ENCODE measurements at regions not wholly inside any gene's neighbourhood (a gene's known extent, or its start where the extent isn't known, plus 50 kb on each side); places are given as distances from the start of the nearest gene placed in this dataset.

DNA sequence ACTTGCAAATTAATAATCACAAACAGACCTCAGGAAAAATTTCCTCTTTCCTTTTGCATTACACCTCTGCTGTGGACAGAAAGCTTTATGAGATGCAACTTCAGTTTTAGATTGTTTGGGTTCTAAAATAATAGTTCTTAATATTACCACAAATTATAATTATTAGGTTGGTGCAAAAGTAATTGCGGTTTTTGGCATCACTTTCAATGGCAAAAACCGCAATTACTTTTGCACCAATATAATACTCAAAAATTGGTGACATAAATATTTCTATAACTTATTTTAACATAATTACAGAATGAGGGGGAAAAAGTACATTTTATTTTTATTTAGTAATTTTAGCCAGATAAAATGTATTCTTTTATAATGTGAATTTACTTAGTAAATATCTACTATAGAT is 804.4 kb upstream of the FAM98A start:
- H2AFZ ChIP-seq (ENCODE audit: low read length, unreplicated experiment) = no peak overlapping the region
- no peak overlapping the region for H3K4me3 ChIP-seq (ENCODE audit: low read depth, low read length)
- no peaks in the 10 kb centered on the region for H3K4me1 ChIP-seq (ENCODE audit: control insufficient read depth, insufficient read depth, low read length, unreplicated experiment)
- H3K79me2 ChIP-seq (ENCODE audit: control insufficient read depth, insufficient read depth, low read length, unreplicated experiment) = no peaks in the 10 kb centered on the region
- no peaks in the 10 kb centered on the region for H3K27me3 ChIP-seq (ENCODE audit: insufficient read depth, low read length)
- H3K36me3 ChIP-seq (ENCODE audit: insufficient read depth, low read length) = no peaks in the 10 kb centered on the region
- no peak overlapping the region for H3K27ac ChIP-seq (ENCODE audit: low read depth, low read length)

DNA sequence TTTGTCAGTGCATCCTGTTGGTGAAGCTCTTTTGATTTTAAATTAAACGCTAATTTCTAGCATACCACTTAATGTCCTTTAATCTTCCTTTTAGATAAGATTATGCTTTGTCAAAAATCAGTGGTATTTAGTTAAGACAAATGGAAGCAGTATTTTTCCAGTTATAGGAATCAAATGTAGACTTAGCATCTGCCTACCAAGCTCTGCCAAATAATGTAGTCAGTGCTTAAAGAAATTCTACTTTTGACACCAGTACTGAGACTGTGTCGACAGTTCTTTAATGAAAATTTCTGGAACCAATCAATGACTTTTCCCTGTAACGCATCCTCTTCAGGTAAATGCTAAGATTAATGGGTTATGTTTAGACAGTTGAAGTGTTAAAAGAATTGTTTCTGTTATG is 803.3 kb upstream of the FAM98A start:
- Histone ChIP-seq H3K4me3 (ENCODE audit: low read depth, low read length) (no peak overlapping the region), H3K4me1 (ENCODE audit: control insufficient read depth, insufficient read depth, low read length, unreplicated experiment) (no peaks in the 10 kb centered on the region), H3K27ac (ENCODE audit: low read depth, low read length) (no peak overlapping the region), H3K79me2 (ENCODE audit: control insufficient read depth, insufficient read depth, low read length, unreplicated experiment) (no peaks in the 10 kb centered on the region), H3K36me3 (ENCODE audit: insufficient read depth, low read length) (no peaks in the 10 kb centered on the region), H2AFZ (ENCODE audit: low read length, unreplicated experiment) (no peak overlapping the region), H3K27me3 (ENCODE audit: insufficient read depth, low read length) (no peaks in the 10 kb centered on the region)

DNA sequence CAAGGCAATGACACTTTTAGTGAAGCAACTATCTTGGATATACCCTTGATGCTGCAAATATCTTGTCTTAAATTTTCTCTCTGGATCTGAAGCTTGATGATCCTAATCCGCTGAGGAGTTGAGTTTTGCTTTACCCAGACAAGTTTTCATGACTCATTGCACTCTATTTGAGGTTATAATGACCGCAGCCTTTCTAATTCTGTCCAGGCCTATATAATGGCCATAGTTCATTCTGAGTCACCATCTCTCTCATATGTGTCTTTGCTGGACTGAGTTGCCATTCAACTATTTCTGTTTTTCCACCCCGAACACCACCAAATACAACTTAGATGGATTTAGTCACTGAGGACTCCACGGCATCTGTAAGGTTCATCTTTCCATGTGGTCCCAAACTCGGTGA is 802.1 kb upstream of the FAM98A start:
- no peaks in the 10 kb centered on the region for H3K79me2 ChIP-seq (ENCODE audit: control insufficient read depth, insufficient read depth, low read length, unreplicated experiment)
- H2AFZ ChIP-seq (ENCODE audit: low read length, unreplicated experiment) = no peak overlapping the region
- no peak overlapping the region for H3K27ac ChIP-seq (ENCODE audit: low read depth, low read length)
- no peaks in the 10 kb centered on the region for H3K4me1 ChIP-seq (ENCODE audit: control insufficient read depth, insufficient read depth, low read length, unreplicated experiment)
- no peak overlapping the region for H3K4me3 ChIP-seq (ENCODE audit: low read depth, low read length)
- H3K27me3 ChIP-seq (ENCODE audit: insufficient read depth, low read length) = no peaks in the 10 kb centered on the region
- no peaks in the 10 kb centered on the region for H3K36me3 ChIP-seq (ENCODE audit: insufficient read depth, low read length)

DNA sequence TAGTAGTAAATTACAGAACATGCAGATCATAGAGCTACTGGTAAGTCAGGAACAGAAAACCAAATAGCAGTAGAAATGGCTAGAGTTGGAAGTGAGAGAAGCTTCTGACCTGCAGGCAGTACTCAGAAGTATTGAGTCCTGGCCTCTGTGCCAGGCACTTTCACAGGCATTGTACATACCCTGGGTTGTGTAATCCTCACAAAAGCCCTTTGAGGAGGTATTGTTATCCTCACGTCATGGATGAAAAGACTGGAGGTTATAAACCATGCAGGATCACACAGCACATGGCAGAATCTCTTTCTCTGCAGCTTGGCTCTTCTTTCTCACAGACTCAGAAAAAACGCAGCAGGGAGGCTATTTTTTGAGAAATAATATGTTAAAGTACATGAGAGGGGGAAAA is 789.3 kb upstream of the FAM98A start:
- H3K36me3 ChIP-seq (ENCODE audit: insufficient read depth, low read length) = no peaks in the 10 kb centered on the region
- no peak overlapping the region for H2AFZ ChIP-seq (ENCODE audit: low read length, unreplicated experiment)
- no peak overlapping the region for H3K4me3 ChIP-seq (ENCODE audit: low read depth, low read length)
- H3K27ac ChIP-seq (ENCODE audit: low read depth, low read length) = no peak overlapping the region
- H3K79me2 ChIP-seq (ENCODE audit: control insufficient read depth, insufficient read depth, low read length, unreplicated experiment) = no peaks in the 10 kb centered on the region
- H3K4me1 ChIP-seq (ENCODE audit: control insufficient read depth, insufficient read depth, low read length, unreplicated experiment) = no peaks in the 10 kb centered on the region
- H3K27me3 ChIP-seq (ENCODE audit: insufficient read depth, low read length) = no peaks in the 10 kb centered on the region

DNA sequence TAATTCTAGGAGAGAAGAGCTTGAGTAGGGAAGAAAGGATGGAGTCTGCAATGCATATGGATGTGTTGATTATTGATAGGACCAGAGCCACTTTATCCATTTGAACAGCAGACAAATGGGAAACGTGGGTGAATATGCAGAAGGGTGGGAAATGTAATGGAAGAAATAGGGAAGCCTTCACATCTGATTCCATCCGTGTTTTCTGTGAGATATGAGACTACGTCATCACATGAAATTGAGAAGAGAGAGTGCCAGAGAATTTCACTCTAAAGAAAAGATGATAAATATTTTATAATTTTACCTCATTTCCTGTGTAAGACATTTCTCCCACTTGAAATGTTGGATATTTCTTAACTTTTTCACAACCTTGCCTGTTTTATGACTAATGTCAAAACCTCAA is 788.4 kb upstream of the FAM98A start:
- H3K36me3 ChIP-seq (ENCODE audit: insufficient read depth, low read length) = no peaks in the 10 kb centered on the region
- no peak overlapping the region for H3K27ac ChIP-seq (ENCODE audit: low read depth, low read length)
- no peak overlapping the region for H3K4me3 ChIP-seq (ENCODE audit: low read depth, low read length)
- no peaks in the 10 kb centered on the region for H3K4me1 ChIP-seq (ENCODE audit: control insufficient read depth, insufficient read depth, low read length, unreplicated experiment)
- H3K27me3 ChIP-seq (ENCODE audit: insufficient read depth, low read length) = no peaks in the 10 kb centered on the region
- no peak overlapping the region for H2AFZ ChIP-seq (ENCODE audit: low read length, unreplicated experiment)
- no peaks in the 10 kb centered on the region for H3K79me2 ChIP-seq (ENCODE audit: control insufficient read depth, insufficient read depth, low read length, unreplicated experiment)

DNA sequence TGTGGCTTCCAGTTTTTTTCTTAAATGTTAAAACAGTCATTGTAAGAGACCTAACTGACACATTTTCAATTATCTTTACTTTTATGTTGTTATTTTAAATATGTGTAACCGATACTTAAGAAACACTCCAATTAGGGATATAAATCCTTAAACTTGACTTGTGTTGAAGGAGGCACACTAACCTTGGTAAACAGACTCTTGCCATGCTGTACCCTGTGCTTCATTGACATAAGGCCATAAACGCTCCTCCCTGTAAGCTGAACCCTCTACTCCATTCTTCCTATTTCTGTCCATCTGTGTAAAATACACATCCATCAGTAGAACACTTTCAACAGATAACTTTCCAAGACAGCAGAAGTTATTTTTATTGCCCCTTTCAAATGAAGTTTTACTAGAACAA is 780.5 kb upstream of the FAM98A start:
- Histone ChIP-seq H2AFZ (ENCODE audit: low read length, unreplicated experiment) (no peak overlapping the region), H3K4me1 (ENCODE audit: control insufficient read depth, insufficient read depth, low read length, unreplicated experiment) (no peaks in the 10 kb centered on the region), H3K36me3 (ENCODE audit: insufficient read depth, low read length) (no peaks in the 10 kb centered on the region), H3K27me3 (ENCODE audit: insufficient read depth, low read length) (no peaks in the 10 kb centered on the region), H3K4me3 (ENCODE audit: low read depth, low read length) (no peak overlapping the region), H3K27ac (ENCODE audit: low read depth, low read length) (no peak overlapping the region), H3K79me2 (ENCODE audit: control insufficient read depth, insufficient read depth, low read length, unreplicated experiment) (no peaks in the 10 kb centered on the region)

DNA sequence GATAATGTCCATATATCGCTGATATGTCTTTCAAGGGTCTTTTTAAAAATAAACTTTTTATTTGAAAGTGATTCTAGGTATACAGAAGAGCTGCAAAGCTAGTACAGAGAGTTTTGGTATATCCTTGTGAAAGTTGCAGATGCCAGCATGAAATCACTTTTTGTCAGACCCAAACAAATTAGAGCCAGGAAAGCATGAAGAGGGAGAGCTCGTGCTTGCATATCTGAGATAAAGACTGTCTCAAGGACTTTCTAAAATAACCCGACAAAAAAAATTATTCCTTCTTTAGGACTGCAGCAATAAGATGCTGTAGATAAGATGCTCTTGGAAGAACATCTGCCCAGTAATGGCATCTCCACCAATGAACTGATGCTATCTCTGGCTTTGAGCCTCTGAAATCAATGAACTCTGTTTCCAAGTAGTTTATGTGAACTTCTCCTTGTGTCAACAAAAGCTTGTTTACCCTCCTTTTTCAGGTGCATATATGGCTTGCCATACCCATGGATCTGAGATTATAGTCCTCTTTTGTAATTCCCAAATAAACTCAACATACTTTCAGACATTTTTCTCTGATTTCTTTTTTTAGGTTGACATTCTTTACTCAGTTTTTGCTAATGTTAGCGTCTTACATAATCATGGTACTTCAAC is 774.6 kb upstream of the FAM98A start:
- no peaks in the 10 kb centered on the region for H3K27me3 ChIP-seq (ENCODE audit: insufficient read depth, low read length)
- H3K36me3 ChIP-seq (ENCODE audit: insufficient read depth, low read length) = no peaks in the 10 kb centered on the region
- no peak overlapping the region for H2AFZ ChIP-seq (ENCODE audit: low read length, unreplicated experiment)
- no peaks in the 10 kb centered on the region for H3K4me1 ChIP-seq (ENCODE audit: control insufficient read depth, insufficient read depth, low read length, unreplicated experiment)
- H3K79me2 ChIP-seq (ENCODE audit: control insufficient read depth, insufficient read depth, low read length, unreplicated experiment) = no peaks in the 10 kb centered on the region
- no peak overlapping the region for H3K27ac ChIP-seq (ENCODE audit: low read depth, low read length)
- H3K4me3 ChIP-seq (ENCODE audit: low read depth, low read length) = no peak overlapping the region

DNA sequence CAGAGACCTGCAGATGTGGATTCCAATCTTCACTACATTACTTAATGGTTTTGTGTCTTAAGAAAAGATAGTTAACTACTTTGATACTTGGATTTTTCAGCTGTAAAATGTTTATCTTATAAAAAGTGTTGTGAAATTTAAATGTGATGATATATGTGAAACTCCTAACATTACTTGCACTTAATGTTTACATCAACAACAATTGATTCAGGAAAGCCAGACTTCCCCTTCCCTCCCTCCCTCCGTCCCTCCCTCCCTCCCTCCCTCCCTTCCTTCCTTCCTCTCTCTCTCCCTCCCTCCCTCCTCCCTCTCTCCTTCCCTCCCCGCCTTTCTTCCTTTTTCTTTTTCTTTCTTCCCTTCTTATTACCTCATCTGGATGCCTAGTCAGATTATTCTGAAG is 773.9 kb upstream of the FAM98A start:
- Histone ChIP-seq H3K27ac (ENCODE audit: low read depth, low read length) (no peak overlapping the region), H3K4me1 (ENCODE audit: control insufficient read depth, insufficient read depth, low read length, unreplicated experiment) (no peaks in the 10 kb centered on the region), H3K27me3 (ENCODE audit: insufficient read depth, low read length) (no peaks in the 10 kb centered on the region), H3K36me3 (ENCODE audit: insufficient read depth, low read length) (no peaks in the 10 kb centered on the region), H3K79me2 (ENCODE audit: control insufficient read depth, insufficient read depth, low read length, unreplicated experiment) (no peaks in the 10 kb centered on the region), H2AFZ (ENCODE audit: low read length, unreplicated experiment) (no peak overlapping the region), H3K4me3 (ENCODE audit: low read depth, low read length) (no peak overlapping the region)

DNA sequence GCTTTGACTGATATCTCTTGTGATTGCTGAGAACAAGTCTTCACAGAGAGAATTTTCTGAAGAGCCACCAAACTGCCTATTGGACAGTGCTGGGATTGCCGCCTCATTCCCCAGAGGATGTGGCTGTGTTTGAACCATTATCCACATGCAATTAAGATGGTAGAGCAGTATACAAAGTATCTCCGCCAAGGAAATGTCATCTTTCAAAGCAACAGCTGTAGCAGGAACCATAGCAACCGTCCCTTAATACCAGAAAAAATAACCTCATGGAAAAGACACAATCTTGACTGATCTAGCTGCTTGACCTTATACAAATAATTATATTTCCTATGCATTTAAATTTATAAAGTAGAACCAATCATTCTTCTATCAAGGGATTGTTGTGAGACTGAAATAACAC is 772.6 kb upstream of the FAM98A start:
- no peaks in the 10 kb centered on the region for H3K27me3 ChIP-seq (ENCODE audit: insufficient read depth, low read length)
- no peak overlapping the region for H3K27ac ChIP-seq (ENCODE audit: low read depth, low read length)
- no peak overlapping the region for H3K4me3 ChIP-seq (ENCODE audit: low read depth, low read length)
- H2AFZ ChIP-seq (ENCODE audit: low read length, unreplicated experiment) = no peak overlapping the region
- no peaks in the 10 kb centered on the region for H3K4me1 ChIP-seq (ENCODE audit: control insufficient read depth, insufficient read depth, low read length, unreplicated experiment)
- H3K36me3 ChIP-seq (ENCODE audit: insufficient read depth, low read length) = no peaks in the 10 kb centered on the region
- H3K79me2 ChIP-seq (ENCODE audit: control insufficient read depth, insufficient read depth, low read length, unreplicated experiment) = no peaks in the 10 kb centered on the region

DNA sequence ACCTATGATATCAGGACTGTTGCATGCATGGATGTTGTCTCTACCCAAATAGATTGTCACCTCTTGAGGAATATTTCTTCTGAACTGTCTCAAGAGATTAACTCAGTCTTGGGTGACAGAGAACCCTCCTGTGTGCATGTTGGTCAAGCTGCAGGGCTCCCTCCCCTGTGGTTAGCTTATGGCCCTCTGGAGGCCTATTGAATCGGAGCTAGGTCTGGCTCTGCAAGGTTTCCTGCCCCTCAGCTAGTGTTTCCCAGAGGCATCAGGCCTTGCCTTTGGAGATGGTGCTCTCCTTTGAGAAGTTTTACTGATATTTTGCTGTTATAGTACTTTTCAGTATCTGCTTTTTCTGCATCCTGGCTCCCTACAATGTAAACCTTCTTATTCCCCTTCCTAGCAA is 769.2 kb upstream of the FAM98A start:
- H3K79me2 ChIP-seq (ENCODE audit: control insufficient read depth, insufficient read depth, low read length, unreplicated experiment) = no peaks in the 10 kb centered on the region
- H3K36me3 ChIP-seq (ENCODE audit: insufficient read depth, low read length) = no peaks in the 10 kb centered on the region
- H3K27me3 ChIP-seq (ENCODE audit: insufficient read depth, low read length) = no peaks in the 10 kb centered on the region
- H2AFZ ChIP-seq (ENCODE audit: low read length, unreplicated experiment) = no peak overlapping the region
- no peak overlapping the region for H3K27ac ChIP-seq (ENCODE audit: low read depth, low read length)
- H3K4me3 ChIP-seq (ENCODE audit: low read depth, low read length) = no peak overlapping the region
- no peaks in the 10 kb centered on the region for H3K4me1 ChIP-seq (ENCODE audit: control insufficient read depth, insufficient read depth, low read length, unreplicated experiment)

DNA sequence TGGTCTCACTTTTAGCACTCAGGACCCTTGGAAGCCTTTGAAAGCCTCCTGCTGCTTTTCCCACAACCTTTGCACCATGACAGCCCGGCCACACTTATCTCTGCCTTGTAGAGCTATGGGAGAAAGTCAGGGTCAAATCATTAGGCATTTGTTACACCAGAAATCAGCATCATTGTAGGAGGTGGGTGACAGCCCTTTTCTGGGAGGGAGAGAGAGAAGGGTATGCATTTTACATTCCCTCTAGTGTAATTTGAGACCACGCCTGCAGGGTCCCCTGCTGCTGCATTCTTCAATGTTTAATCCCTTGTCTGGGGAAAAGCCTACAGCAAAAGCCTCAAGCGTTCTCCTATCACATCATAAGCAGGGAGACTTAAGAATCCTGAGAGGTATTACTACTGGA is 766.8 kb upstream of the FAM98A start:
- Histone ChIP-seq H3K27ac (ENCODE audit: low read depth, low read length) (no peak overlapping the region), H3K4me3 (ENCODE audit: low read depth, low read length) (no peak overlapping the region), H3K79me2 (ENCODE audit: control insufficient read depth, insufficient read depth, low read length, unreplicated experiment) (no peaks in the 10 kb centered on the region), H3K36me3 (ENCODE audit: insufficient read depth, low read length) (no peaks in the 10 kb centered on the region), H2AFZ (ENCODE audit: low read length, unreplicated experiment) (no peak overlapping the region), H3K27me3 (ENCODE audit: insufficient read depth, low read length) (no peaks in the 10 kb centered on the region), H3K4me1 (ENCODE audit: control insufficient read depth, insufficient read depth, low read length, unreplicated experiment) (no peaks in the 10 kb centered on the region)
